Lower lobe of right lung (tissue), 2 donors: ENCODE measurements at regions not wholly inside any gene's neighbourhood (a gene's known extent, or its start where the extent isn't known, plus 50 kb on each side); places are given as distances from the start of the nearest gene placed in this dataset.
"Not testable (repeated sequence)": the region's sequence is repeated elsewhere in the genome, so short reads cannot be mapped to it uniquely, and the experiment has no call there.

Source experiments
- ATAC-seq, 2 donors: fragments of 200-7000 bp; cut with Tn5 transposase; one replicate each; pipeline ENCODE4 v1.9.1; 2020 to 2022; ENCODE audit warnings: mild to moderate bottlenecking in 2 of 2, moderate library complexity in 2 of 2
- DNase-seq: peaks from one replicate; pipeline ENCODE4 v3.0.0-alpha.2; 2020
- H3K27ac ChIP-seq: fragments of 200-600 bp; one replicate; pipeline ENCODE4 v1.8.0; 2022
- H3K27me3 ChIP-seq: fragments of 200-600 bp; one replicate; pipeline ENCODE4 v1.8.0; 2022; ENCODE audit warnings: low read depth
- H3K36me3 ChIP-seq: fragments of 200-600 bp; one replicate; pipeline ENCODE4 v1.8.0; 2022; ENCODE audit warnings: mild to moderate bottlenecking
- H3K4me1 ChIP-seq: fragments of 200-600 bp; one replicate; pipeline ENCODE4 v1.8.0; 2022
- H3K4me3 ChIP-seq: fragments of 200-600 bp; one replicate; pipeline ENCODE4 v1.8.0; 2022; ENCODE audit warnings: mild to moderate bottlenecking
- H3K9me3 ChIP-seq: fragments of 200-600 bp; one replicate; pipeline ENCODE4 v1.8.0; 2022
- intact Hi-C: fragments of 100-400 bp; cut with DNase I; formaldehyde crosslinking; loops from one replicate; pipeline ENCODE4 v1.11.0; 2022
- TF ChIP-seq, protein P1 (sequence below): fragments of 200-600 bp; IDR thresholded peaks from one replicate; pipeline ENCODE4 v1.8.0; 2022; ENCODE audit warnings: antibody characterized with exemption, mild to moderate bottlenecking
- donor health status: DM: no; HTN: yes; CAD: no; lungs with severe emphysema.

DNA sequence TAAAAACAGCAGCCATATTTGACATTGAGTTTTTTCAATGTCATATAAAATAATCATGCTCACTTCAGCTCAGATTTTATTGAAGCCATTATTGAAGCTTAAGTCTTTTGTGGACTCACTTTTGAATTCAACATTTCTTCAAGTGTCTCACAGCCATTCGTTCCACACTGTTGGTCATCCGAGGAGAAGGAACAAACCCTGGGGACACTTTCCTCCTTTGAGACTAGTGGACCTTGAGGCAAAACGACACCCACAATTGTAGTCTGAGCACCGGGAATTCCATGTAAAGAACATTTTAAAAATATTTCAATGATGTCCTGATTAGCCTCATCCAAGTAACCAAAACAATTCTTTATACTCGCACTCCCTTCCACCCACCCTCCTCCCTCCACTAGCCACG lies 174.7 kb downstream of the CD47 start:
- intact Hi-C loops, result no loop called here
- DNase-seq, result no peak
- TF ChIP-seq, protein P1, sequence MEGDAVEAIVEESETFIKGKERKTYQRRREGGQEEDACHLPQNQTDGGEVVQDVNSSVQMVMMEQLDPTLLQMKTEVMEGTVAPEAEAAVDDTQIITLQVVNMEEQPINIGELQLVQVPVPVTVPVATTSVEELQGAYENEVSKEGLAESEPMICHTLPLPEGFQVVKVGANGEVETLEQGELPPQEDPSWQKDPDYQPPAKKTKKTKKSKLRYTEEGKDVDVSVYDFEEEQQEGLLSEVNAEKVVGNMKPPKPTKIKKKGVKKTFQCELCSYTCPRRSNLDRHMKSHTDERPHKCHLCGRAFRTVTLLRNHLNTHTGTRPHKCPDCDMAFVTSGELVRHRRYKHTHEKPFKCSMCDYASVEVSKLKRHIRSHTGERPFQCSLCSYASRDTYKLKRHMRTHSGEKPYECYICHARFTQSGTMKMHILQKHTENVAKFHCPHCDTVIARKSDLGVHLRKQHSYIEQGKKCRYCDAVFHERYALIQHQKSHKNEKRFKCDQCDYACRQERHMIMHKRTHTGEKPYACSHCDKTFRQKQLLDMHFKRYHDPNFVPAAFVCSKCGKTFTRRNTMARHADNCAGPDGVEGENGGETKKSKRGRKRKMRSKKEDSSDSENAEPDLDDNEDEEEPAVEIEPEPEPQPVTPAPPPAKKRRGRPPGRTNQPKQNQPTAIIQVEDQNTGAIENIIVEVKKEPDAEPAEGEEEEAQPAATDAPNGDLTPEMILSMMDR, result no peak
- Histone ChIP-seq H3K36me3 (no peaks in the 10 kb centered on the region), H3K27me3 (no peaks in the 10 kb centered on the region), H3K4me1 (no peaks in the 10 kb centered on the region), H3K4me3 (no peak overlapping the region), H3K9me3 (no peaks in the 10 kb centered on the region), H3K27ac (no peak overlapping the region)
- no peak for ATAC-seq

DNA sequence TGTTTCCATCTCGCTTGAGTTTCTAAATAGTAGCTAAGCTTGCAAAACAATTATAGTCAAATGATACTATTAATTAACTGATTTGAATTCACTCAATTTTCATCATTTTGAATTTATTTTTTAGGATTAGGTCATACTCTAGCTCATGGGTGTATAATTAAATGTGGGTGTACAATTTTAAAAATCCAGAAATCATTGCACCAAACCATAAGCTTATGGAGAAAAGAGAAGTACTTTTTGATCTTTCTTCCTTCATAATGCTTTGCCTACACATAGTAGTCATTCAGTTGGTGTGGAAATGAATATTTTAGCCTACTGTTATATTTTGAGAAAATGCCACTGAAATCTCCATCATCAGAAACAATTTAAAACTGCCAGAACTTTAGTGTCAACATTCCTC lies 175.1 kb downstream of the CD47 start:
- DNase-seq, result no peak
- H3K4me1 ChIP-seq, result no peaks in the 10 kb centered on the region
- TF ChIP-seq, protein P1, result no peak
- H3K27ac ChIP-seq, result no peak overlapping the region
- no peaks in the 10 kb centered on the region for H3K9me3 ChIP-seq
- H3K4me3 ChIP-seq, result no peak overlapping the region
- H3K36me3 ChIP-seq, result no peaks in the 10 kb centered on the region
- no peaks in the 10 kb centered on the region for H3K27me3 ChIP-seq
- intact Hi-C loops, result no loop called here
- no peak for ATAC-seq

DNA sequence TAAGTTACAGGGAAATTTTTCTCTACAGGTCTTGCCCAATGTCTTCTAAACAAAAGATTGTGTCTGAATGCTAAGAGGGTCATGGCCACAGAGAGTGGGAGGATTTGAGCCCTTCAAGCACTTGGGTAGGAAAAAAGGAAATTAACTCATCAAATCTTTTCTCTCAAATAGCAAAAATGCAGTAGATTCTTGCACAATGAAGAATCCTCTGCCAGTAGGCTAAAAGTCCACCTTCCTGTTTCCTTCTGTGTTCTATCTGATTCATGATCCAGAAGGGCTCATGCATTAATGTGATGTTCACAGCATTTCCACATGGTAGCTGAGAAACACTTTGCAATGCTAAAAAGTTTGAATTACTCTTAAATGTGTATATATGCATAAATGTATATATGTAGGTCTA lies 177.1 kb downstream of the CD47 start:
- DNase-seq (no peak), ATAC-seq (peak; percentile 35 to 69)
- TF ChIP-seq, protein P1, result no peak
- no peak overlapping the region for H3K27ac ChIP-seq
- no peak overlapping the region for H3K4me3 ChIP-seq
- H3K27me3 ChIP-seq, result no peaks in the 10 kb centered on the region
- H3K4me1 ChIP-seq, result no peaks in the 10 kb centered on the region
- intact Hi-C loops, result no loop called here
- H3K36me3 ChIP-seq, result no peaks in the 10 kb centered on the region
- H3K9me3 ChIP-seq, result no peaks in the 10 kb centered on the region

DNA sequence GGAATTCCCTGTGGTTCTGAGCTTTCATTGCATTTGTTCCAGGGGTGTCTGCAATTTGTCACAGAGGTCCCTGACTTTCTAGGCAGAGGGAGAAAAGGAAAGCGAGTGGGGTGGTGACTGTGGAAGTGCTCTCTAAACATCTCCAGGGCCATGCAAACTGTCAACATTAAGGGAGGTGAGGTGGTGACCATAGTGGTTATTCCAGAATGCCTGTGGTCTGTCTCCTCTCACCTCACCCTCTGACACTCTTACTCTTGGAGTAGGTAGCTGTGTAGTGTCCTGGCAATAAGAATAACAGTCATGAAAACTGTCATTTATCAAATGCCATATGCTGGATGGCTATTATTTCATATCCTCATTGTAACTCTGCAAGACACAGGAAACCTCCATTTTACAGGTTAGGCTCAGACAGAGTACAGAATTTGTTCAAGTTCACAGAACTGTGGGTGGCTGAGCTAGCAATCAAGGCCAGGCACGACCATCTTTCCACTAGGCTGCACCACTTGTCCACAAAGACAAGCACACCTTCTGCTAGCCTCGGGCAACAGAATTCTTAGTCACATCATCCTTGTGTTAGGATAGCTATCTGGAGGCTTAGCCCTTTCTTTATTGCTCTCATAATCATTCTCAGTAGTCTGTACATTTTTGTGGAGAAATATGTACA lies 179.4 kb downstream of the CD47 start:
- ATAC-seq, result no peak
- TF ChIP-seq, protein P1, result no peak

DNA sequence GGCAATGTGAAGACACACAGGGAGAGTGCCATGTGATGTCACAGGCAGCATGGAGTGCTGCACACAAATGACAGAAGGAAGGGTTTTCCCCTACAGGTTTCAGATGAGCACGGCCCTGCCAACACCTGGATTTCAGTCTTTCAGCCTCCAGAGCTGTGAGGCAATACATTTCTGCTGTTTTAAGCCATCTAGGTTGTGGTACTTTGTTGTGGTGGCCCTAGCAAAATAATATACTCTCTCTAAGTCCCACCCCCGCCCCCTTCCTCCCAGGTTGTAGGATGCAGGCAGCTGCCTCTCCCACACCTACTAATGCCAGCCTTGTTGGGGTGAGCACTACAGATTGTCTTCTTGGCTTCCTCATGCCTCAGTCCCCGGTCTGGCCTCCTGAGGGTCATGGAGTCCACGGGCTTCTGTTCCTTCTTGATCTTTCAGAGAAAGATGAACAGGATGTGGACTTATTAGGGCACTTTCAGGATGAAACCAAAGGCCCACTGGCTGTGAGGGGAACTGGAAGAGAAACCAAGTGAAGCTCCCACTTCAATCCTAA lies 180.0 kb downstream of the CD47 start:
- Histone ChIP-seq H3K4me3 (no peak overlapping the region), H3K9me3 (no peaks in the 10 kb centered on the region), H3K36me3 (no peaks in the 10 kb centered on the region), H3K27me3 (no peaks in the 10 kb centered on the region), H3K4me1 (no peaks in the 10 kb centered on the region), H3K27ac (no peak overlapping the region)
- intact Hi-C loops, result no loop called here
- DNase-seq, result no peak
- TF ChIP-seq, protein P1, result no peak
- ATAC-seq, result peak in 1 of 2 donors; percentile 29

More for the DNA sequence above, 179.4 kb downstream of the CD47 start:
- Histone ChIP-seq H3K27me3 (no peaks in the 10 kb centered on the region), H3K4me3 (no peak overlapping the region), H3K36me3 (no peaks in the 10 kb centered on the region), H3K27ac (no peak overlapping the region), H3K9me3 (no peaks in the 10 kb centered on the region), H3K4me1 (no peaks in the 10 kb centered on the region)
- intact Hi-C loops, result no loop called here
- no peak for DNase-seq

DNA sequence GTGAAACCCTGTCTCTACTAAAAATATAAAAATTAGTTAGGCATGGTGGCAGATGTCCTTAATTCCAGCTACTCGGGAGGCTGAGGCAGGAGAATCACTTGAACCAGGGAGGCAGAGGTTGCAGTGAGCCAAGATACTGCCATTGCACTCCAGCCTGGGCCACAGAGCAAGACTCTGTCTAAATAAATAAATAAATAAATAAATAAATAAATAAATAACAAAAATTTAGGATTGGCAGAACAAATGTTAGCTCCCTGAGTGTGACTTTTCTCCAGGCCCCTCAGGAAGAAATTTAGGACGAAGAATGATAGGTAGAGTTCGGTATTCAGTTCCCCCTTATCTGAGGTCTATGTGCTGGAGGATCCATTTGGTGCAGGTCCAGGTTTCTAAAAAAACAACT lies 181.2 kb downstream of the CD47 start:
- H3K4me3 ChIP-seq, ATAC-seq, intact Hi-C loops, H3K27me3 ChIP-seq, H3K4me1 ChIP-seq, H3K9me3 ChIP-seq, H3K36me3 ChIP-seq, DNase-seq, H3K27ac ChIP-seq: not testable (repeated sequence)
